Inferior parietal cortex (tissue), 1 donor: ENCODE measurements at regions not wholly inside any gene's neighbourhood (a gene's known extent, or its start where the extent isn't known, plus 50 kb on each side); places are given as distances from the start of the nearest gene placed in this dataset.
"Not testable (repeated sequence)": the region's sequence is repeated elsewhere in the genome, so short reads cannot be mapped to it uniquely, and the experiment has no call there.

ENCODE experiments used
- DNase-seq: peaks from one replicate; pipeline ENCODE4 v3.0.0-alpha.2; 2016; ENCODE audit errors: extremely low spot score

DNA sequence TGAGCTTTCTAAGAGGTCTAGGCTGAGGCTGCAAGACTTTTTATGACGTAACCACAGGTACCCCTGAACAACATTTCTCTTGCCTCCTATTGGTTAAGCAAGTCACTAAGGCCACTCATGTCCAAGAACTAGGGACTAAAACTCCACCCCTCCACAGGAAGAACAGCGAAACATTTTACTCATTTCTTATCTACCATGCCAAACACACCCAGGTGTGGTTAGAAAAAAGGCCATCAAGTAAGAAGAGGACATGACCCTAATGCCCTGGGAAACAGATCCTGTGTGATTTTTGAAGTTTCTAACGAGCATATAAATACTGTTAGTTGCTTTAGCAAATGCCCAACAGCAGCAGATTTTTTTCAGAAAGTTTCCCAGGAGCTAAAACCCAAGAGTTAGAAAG is 282.4 kb upstream of the DYNLRB2 start:
- DNase-seq, result no peak

DNA sequence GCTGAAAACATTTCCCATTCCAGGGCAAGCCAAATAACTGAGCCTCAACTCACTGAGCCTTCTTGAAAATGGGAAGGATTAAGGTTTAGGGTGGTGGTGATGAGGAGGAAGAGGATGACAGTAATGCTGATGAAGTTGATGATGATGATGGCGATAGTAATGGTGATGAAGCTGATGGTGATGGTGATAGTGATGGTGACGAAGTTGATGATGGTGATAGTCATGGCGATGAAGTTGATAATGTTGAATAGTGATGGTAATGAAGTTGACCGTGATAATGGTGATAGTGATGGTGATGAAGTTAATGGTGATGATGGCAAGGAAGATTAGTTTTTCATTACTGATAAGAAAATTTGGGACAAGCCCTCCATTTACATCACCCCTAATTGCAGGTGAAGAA is 285.8 kb upstream of the DYNLRB2 start:
- no peak for DNase-seq

DNA sequence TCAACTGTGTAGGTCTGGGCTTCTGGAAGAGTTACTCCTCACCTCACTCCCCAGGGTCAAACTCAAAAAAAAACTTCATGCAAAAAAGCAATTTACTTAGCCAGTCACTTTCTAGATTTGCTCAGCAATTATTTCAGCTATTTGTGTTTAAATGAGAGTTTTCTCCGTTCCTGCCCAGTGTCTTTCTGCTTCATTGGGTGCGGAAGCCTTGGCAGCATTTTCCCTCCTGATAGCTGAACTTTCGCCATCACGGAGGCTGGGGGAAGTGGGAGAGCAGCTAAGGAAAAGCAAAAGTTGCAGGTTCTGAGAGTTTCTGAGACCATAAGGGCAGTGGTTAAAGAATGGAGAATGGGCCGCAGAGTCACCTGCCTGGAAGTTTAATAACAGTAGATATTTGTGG is 287.1 kb upstream of the DYNLRB2 start:
- DNase-seq, result no peak

DNA sequence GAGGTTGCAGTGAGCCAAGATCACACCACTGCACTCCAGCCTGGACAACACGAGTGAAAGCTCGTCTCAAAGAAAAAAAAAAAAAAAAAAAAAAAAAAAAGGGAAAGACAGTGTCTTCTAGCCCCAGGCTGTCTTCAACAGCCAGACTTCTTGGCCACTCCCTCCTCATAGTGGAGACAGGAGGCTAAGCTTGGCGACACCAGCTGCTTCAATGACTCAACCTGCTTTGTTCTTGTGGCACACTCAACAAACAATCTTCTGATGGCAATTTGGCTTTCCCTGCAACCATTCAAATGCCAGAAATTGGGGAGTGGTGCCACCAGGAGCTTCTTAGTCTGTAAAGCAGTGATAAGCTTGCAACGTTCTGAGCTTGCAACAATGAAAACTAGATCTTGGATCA is 290.4 kb upstream of the DYNLRB2 start:
- DNase-seq, result no peak

DNA sequence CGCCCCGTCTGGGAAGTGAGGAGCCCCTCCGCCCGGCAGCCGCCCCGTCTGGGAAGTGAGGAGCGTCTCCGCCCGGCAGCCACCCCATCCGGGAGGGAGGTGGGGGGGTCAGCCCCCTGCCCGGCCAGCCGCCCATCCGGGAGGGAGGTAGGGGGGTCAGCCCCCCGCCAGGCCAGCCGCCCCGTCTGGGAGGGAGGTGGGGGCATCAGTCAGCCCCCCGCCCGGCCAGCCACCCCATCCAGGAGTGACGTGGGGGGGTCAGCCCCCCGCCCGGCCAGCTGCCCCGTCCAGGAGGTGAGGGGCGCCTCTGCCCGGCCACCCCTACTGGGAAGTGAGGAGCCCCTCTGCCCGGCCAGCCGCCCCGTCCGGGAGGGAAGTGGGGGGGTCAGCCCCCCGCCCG is 297.5 kb upstream of the DYNLRB2 start:
- not testable (repeated sequence) for DNase-seq

DNA sequence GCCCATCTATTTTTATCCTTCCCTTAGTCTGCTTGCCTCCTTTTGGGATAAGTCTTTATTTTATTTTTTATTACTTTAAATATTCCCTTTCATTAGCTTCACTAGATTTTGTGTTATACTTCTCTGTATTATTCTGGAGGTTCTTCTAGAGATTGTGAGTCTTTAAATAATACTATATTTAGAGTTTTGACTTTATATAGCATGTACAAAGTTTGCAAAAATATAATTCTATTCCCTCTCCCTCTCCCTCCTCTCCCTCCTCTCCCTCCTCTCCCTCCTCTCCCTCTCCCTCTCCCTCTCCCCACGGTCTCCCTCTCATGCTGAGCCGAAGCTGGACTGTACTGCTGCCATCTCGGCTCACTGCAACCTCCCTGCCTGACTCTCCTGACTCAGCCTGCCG is 298.5 kb upstream of the DYNLRB2 start:
- not testable (repeated sequence) for DNase-seq

DNA sequence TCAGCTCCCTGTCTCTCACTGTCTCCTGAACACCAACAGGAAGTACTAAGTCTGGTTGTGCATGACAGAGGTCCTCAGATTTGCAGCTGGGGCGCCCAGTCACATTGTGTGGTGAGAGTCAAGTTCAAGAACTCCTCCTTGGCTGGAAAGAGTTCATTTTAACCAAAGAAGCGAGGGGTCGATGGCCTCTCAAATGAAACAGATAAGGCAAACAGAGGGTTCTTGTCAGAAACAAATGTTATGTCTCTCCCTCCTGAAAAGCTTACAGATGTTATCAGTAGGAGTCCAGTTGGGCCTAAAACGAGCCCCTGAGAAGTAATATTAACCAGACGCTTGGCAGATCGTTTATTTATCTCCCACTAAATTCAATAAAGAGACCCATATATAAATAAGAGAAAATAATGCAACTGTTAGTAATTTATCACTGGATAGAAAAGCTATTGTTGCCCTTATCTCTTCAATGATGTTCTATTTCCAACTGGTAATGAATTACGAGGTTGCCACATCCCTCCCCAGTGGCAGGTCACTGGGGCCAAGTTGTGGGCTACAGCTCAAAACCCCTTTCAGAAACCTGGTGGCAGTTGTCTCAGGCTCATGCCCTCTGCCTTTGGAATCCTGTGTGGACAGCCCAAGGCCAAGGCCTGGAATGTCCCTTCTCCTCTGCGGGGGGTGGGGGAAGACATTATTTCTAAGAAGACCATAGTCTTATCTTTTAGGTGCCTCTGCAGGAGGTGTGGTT is 307.5 kb upstream of the DYNLRB2 start:
- no peak for DNase-seq

DNA sequence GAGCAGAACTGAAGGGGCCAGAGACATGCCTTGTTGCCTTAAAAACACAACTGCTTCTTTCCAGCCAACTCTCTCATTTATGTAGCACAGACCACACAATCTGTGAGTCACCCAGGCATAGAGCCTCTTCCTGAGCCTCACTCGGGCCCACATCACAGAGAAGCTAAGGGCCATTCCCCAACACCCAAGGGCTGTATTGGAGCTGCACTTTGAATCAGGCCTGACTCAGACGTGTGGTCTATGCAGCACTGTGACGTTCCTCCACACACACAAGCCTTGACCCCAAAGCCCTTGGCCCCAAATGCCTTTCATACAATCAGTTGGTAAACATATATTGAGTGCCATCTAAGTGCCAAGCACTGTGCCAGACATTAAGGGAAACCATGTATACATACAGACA is 308.9 kb upstream of the DYNLRB2 start:
- DNase-seq, result no peak

DNA sequence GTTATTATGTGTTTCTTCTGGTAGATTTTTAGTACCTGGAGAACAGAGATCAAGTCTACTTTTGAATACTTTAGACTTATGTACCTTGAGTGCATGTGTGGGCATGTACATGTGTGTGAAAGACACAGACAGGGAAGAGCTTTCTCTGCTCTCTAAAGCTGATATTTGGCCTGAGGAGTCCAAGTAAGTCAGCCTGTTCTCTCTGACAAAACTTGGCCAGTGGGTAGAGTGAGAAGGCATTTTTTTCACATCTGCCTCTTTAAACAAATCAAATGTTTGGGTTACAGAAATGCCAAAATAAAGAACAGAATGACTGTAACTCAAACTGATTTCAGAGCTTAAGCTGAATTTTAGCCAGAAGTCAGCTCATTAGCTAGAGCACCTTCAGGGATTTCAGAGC is 309.7 kb upstream of the DYNLRB2 start:
- no peak for DNase-seq

DNA sequence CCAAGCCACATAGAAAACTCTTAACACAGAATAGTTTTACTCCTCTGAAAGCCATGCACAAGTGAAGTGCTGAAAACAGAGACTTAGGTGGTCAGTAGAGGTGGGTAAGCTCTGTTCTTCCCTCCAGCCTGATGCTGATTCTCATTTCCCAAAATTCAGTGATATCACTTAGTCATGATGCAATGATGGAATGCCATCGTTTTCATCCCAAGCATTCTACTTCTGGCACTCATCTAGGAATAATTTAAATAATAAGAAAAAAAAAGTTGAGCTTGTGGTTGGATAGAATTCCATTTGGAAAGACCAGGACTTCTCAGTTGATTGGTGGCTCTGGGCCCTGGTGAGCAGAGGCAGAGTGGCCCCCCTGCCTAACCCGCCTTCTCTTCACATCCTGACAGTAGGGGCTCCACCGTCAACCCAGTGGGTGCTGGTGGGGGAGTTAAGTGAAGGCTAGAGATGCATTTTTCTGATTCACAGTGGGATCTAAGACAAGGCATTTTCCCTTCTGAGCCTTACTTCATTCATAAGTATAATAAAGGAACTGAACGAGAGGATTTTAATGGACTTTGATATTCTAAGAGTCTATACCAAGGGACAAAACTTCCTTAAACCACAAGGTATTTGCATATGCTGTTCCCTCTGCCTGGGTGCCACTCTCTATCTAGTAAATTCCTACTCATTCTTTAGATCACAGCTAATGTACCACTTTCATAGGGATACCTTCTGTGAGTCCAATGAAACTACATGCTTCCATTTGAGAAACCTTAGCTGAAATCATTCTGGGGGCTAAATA is 310.3 kb upstream of the DYNLRB2 start:
- no peak for DNase-seq

DNA sequence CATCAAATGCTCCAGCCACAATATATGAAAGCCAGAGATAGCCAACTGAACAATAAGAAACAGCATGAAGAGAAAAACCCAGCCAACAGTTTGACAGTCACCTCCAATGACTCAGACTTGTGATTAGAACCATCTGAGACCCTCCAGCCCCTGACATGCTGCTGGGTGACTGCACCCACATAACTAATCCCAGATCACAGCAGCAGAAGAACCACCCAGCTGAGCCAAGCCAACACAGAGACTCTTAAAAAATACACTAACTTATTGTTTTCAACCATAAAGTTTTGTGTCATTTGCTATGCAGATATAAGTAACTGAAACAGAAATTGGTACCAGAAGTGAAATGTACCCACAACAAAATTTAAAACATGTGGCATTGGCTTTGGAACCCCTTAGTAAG is 314.3 kb upstream of the DYNLRB2 start:
- DNase-seq, result no peak

DNA sequence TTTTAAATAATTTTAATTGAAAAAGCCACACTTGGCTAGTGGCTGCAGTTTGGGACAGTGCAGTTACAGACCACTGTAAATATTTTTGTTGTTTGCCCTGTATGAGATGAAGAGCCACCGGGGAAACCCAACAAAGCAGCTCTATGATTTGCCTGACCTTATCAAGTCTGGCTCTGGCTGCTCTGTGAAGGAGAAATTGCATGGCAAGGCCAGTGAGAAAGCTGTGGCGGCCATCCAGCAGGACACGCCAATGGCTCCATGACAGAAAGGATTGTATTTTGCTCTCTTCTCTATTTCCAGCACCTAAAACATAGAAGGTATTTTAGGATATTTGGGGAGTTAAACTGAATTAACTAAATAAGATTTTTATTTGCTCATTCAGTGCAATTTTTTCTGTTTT is 330.0 kb upstream of the DYNLRB2 start:
- no peak for DNase-seq

DNA sequence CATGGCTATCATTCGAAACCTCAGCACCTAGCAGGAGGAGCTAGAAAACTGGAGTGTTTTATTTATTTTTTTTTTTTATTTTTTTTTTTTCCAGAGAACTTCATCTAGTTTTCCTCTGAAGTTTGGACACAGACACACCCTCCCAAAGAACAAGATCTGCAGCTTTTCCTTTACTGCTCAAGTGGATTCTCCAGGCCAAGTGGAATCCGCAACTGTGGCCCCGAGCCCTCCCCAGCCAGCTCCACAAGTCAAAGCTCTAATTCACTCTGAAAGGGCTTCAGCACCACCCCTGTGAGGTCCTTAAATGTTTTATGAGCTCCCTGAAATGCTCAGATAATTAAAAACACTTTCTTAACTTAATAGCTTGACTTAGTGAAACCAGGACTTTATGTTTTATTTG is 332.1 kb upstream of the DYNLRB2 start:
- DNase-seq, result no peak

DNA sequence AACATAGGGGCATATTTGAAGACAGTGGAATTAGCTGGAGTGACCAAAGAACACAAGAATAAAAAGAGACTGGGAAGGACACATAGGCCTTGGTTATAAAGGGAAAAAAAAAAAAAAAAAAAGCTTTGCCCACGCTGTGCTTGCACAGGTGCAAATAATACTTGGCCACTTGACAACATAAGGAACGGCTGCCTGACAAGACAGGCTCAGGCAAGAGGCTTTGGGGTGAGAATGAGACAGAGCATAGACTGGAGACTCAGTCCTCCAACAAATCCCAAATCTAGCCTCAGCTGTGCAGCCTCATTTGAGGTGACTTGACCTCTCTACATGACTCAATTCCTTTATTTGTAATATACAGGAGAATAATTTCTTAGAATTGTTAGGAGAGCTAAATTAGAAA is 332.8 kb upstream of the DYNLRB2 start:
- no peak for DNase-seq

DNA sequence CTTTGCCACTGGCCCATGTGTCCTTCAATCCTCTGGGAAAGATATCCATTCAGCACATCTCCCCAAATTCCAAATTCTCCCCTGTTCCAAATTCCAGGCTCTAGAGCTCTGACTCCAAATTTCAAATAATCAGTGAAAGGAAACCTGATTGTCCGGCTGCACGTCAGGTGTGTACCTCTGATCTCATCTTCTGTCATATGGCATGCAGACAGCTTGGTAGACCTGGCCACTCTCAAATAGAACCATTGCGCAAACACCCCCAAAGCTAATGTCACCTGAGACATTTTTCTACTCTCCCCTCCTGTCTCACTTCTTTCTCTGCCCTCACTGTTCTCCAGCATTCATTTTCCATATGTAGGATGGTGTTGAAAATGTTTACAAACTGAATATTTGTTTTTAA is 337.0 kb upstream of the DYNLRB2 start:
- no peak for DNase-seq

DNA sequence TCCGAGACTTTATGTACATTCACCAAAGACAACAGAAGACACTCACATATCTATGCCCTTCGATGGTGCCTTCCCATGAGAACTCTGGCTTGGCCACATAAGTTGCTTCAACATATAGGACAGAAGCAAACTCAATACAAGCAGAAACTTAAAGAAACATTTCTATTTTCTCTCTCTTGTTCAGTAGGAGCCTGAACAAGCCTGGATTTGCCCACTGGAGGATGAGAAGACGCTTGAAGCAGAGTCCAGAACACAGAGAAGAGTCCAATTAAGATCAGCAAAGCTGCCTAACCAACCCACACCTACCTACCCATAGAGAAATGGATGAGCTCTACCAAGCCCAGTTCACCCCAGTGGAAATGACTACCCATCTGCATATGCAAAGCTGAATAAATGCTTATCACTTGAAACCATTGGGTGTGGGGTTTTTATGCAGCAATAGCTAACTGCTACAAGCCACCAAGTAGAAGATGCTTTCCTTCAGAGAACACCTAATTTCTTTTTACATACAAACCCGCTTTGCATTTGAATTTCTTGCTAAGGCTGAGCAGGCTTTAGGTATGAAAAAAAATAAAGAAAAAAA is 337.9 kb upstream of the DYNLRB2 start:
- no peak for DNase-seq

DNA sequence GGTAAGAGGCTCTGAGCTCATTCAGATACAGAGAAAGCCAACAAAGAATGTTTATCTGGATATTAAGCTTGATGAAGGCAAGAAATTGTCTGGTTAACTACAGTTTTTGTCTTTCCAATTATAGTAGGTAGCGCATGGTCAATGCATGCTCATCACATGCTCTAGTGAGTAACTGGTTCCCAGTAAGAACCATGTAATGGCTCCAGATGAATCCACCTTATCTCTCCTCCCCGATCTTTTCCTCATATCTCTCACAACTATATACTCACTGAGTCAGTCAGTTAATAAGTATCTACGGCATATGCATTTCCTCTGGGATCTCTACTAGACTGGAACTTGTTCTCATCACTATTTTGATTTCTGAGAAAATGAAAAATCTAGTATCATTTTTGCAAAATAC is 340.7 kb upstream of the DYNLRB2 start:
- DNase-seq, result no peak

DNA sequence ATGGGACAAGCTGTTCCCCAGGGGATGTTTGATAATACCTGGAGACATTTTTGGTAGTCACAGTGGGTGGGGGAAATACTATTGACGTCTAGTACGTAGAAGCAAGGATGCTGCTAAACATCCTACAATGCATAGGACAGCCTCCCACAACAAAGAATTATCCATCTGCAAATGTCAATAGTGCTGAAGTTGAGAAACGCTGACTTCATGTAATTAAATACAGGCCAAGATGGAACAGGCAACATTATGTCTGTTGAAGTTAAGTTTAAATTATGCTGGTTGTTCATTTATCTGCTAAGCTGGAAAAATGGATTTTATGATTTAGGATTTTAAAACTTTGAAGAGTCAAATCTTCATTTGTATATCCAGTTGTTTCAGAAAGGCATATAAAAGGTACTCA is 341.2 kb upstream of the DYNLRB2 start:
- no peak for DNase-seq

DNA sequence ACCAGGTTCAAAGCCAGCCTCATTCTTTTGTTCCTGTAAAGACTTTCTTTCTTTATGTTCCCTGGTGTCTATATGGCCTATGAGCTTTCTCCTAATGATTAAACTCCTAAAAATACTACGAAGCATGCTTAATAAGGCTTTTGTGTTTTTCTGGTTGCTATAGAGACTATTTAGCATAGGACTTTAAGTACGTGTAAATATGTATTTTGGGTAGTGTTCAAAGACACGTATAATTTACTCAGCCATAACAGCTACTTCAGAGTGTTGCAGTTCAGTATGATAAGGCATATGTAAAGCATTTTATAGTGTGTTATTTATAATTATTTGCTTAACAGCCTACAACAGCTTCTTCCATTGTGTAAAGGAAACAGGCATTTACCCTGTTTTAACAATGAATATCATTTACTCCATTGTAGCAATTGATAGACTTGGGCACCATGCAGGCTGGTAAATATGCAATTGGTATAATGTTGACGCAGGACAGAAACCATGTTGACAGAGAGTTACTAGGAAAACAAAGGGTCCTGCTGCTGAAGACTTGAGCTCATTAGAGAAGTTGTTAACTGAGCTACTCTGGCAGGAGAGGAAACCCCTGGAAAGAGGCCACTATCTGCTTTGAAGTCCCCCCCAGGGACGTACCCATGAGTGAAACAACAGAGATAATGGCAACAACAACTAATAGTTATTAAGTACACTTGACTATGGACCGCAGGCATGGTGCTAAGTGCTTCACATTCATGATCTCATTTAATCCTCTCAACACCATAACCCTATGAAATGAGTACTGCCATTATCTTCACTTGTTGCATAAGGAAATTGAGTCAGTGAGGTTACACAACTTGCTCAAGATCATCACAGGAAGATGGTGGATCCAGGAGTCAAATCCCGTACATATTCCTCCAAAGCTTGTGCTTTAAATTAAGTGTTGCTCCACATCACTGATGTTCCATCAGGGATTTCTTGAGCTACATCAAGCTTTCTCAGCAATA is 342.2 kb upstream of the DYNLRB2 start:
- DNase-seq, result no peak

DNA sequence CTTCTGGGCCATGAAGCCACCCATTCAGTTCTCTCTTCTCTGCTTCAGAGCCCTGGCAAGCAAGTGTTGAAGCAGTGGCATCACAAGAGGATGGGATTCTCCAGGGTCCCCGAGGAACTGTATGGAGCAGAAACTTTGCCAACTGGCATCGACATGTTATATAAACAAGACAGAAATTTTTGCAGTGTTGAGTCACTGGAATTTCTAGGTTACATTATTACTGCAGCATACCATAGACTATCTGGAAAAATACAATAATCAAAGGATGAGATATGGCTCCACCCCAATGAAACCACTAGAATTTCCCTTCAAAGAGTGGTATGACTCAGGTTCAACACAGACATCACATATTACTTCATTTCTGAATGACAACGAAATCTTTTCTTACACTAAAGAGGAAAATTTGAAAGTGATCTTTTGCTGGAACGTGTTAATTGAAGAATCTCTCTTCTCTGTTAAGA is 343.0 kb upstream of the DYNLRB2 start:
- DNase-seq, result no peak

DNA sequence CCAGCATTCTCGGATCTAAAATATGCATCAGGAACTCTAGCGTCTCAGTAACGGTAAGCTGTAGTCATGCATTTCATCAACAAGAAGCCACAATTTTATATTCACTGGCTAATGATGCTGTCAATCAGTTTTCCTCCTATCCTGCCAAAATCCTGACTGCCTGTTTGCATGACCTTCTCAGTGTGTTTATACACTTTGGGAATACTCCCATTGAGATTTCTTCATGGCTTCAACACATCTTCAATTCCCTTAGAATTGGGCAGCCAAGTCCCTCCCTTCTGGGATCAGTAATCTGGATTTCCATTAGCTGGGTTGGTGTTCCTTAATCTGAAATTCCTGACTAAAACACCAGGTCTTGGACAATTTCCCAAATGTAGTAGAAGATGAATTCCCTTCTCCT is 348.9 kb upstream of the DYNLRB2 start:
- DNase-seq, result no peak
